KOPT-K1 (cell line): ENCODE measurements at regions not wholly inside any gene's neighbourhood (a gene's known extent, or its start where the extent isn't known, plus 50 kb on each side); places are given as distances from the start of the nearest gene placed in this dataset.

Experiments used
- H3K27ac ChIP-seq: fragments of 200-600 bp; sonication (generic); 2 replicates; pipeline ENCODE4 v1.5.1; 2016; ENCODE audit warnings: antibody characterized with exemption, mild to moderate bottlenecking, low read depth, low read length; ENCODE audit not compliant: poor library complexity, severe bottlenecking
- H3K36me3 ChIP-seq: fragments of 200-600 bp; sonication (generic); 2 replicates; pipeline ENCODE4 v1.5.1; 2017; ENCODE audit warnings: antibody characterized with exemption, mild to moderate bottlenecking, low read length, moderate library complexity; ENCODE audit not compliant: insufficient read depth
- H3K9me3 ChIP-seq: fragments of 200-600 bp; sonication (generic); 2 replicates; pipeline ENCODE4 v1.5.1; 2017; ENCODE audit warnings: antibody characterized with exemption, low read length, mild to moderate bottlenecking; ENCODE audit not compliant: insufficient read depth, poor library complexity, severe bottlenecking

- Histone ChIP-seq H3K27ac (no peak overlapping the region), H3K36me3 (no peaks in the 10 kb centered on the region), H3K9me3 (no peaks in the 10 kb centered on the region)
Measured at GRCh38 chr13:90395348-90395747, 952.1 kb upstream of the MIR17HG start.

- no peaks in the 10 kb centered on the region for H3K36me3 ChIP-seq
- no peak overlapping the region for H3K27ac ChIP-seq
- no peaks in the 10 kb centered on the region for H3K9me3 ChIP-seq
Measured at GRCh38 chr13:90395846-90396245, 951.6 kb upstream of the MIR17HG start.

- no peak overlapping the region for H3K27ac ChIP-seq
- no peaks in the 10 kb centered on the region for H3K9me3 ChIP-seq
Measured at GRCh38 chr13:90396266-90396665, 951.2 kb upstream of the MIR17HG start.

GRCh38 chr13:90397503-90397902, 950.0 kb upstream of the MIR17HG start:
- H3K27ac ChIP-seq = no peak overlapping the region
- no peaks in the 10 kb centered on the region for H3K36me3 ChIP-seq
- no peaks in the 10 kb centered on the region for H3K9me3 ChIP-seq

More at GRCh38 chr13:90396266-90396665, 951.2 kb upstream of the MIR17HG start:
- H3K36me3 ChIP-seq = no peaks in the 10 kb centered on the region

GRCh38 chr13:90400372-90400771, 947.1 kb upstream of the MIR17HG start:
- no peaks in the 10 kb centered on the region for H3K9me3 ChIP-seq
- H3K36me3 ChIP-seq = no peaks in the 10 kb centered on the region
- no peak overlapping the region for H3K27ac ChIP-seq

- H3K36me3 ChIP-seq = no peaks in the 10 kb centered on the region
- H3K27ac ChIP-seq = no peak overlapping the region
- H3K9me3 ChIP-seq = no peaks in the 10 kb centered on the region
Measured at GRCh38 chr13:90401150-90401549, 946.3 kb upstream of the MIR17HG start.

GRCh38 chr13:90402102-90402501, 945.4 kb upstream of the MIR17HG start:
- H3K36me3 ChIP-seq = no peaks in the 10 kb centered on the region
- H3K9me3 ChIP-seq = no peaks in the 10 kb centered on the region
- no peak overlapping the region for H3K27ac ChIP-seq

GRCh38 chr13:90402613-90403012, 944.9 kb upstream of the MIR17HG start:
- no peaks in the 10 kb centered on the region for H3K36me3 ChIP-seq

GRCh38 chr13:90403330-90404082, 944.0 kb upstream of the MIR17HG start:
- Histone ChIP-seq H3K9me3 (no peaks in the 10 kb centered on the region), H3K36me3 (no peaks in the 10 kb centered on the region), H3K27ac (no peak overlapping the region)

More at GRCh38 chr13:90402613-90403012, 944.9 kb upstream of the MIR17HG start:
- no peaks in the 10 kb centered on the region for H3K9me3 ChIP-seq
- H3K27ac ChIP-seq = no peak overlapping the region

GRCh38 chr13:90405301-90405700, 942.2 kb upstream of the MIR17HG start:
- Histone ChIP-seq H3K9me3 (no peaks in the 10 kb centered on the region), H3K36me3 (no peaks in the 10 kb centered on the region), H3K27ac (no peak overlapping the region)

- Histone ChIP-seq H3K9me3 (no peaks in the 10 kb centered on the region), H3K36me3 (no peaks in the 10 kb centered on the region), H3K27ac (no peak overlapping the region)
Measured at GRCh38 chr13:90412980-90413379, 934.5 kb upstream of the MIR17HG start.

- Histone ChIP-seq H3K36me3 (no peaks in the 10 kb centered on the region), H3K9me3 (no peaks in the 10 kb centered on the region), H3K27ac (no peak overlapping the region)
Measured at GRCh38 chr13:90413548-90413947, 933.9 kb upstream of the MIR17HG start.

GRCh38 chr13:90414691-90415596, 932.5 kb upstream of the MIR17HG start:
- Histone ChIP-seq H3K36me3 (no peaks in the 10 kb centered on the region), H3K27ac (no peak overlapping the region), H3K9me3 (no peaks in the 10 kb centered on the region)

GRCh38 chr13:90415902-90416301, 931.6 kb upstream of the MIR17HG start:
- H3K9me3 ChIP-seq = no peaks in the 10 kb centered on the region
- no peaks in the 10 kb centered on the region for H3K36me3 ChIP-seq
- H3K27ac ChIP-seq = no peak overlapping the region

- no peaks in the 10 kb centered on the region for H3K9me3 ChIP-seq
- H3K27ac ChIP-seq = no peak overlapping the region
- H3K36me3 ChIP-seq = no peaks in the 10 kb centered on the region
Measured at GRCh38 chr13:90416519-90416918, 931.0 kb upstream of the MIR17HG start.
